ENCODE measurements at regions not wholly inside any gene's neighbourhood (a gene's known extent, or its start where the extent isn't known, plus 50 kb on each side); places are given as distances from the start of the nearest gene placed in this dataset.

GRCh38 chr2:204205082-204205481 is 268.5 kb downstream of the ICOS start:
- no peak overlapping the region for H3K27ac ChIP-seq
- no peak for DNase-seq
- H3K36me3 ChIP-seq: no peaks in the 10 kb centered on the region
- no peak overlapping the region for H3K4me3 ChIP-seq
- no peaks in the 10 kb centered on the region for H3K27me3 ChIP-seq
- TF ChIP-seq, protein P1, sequence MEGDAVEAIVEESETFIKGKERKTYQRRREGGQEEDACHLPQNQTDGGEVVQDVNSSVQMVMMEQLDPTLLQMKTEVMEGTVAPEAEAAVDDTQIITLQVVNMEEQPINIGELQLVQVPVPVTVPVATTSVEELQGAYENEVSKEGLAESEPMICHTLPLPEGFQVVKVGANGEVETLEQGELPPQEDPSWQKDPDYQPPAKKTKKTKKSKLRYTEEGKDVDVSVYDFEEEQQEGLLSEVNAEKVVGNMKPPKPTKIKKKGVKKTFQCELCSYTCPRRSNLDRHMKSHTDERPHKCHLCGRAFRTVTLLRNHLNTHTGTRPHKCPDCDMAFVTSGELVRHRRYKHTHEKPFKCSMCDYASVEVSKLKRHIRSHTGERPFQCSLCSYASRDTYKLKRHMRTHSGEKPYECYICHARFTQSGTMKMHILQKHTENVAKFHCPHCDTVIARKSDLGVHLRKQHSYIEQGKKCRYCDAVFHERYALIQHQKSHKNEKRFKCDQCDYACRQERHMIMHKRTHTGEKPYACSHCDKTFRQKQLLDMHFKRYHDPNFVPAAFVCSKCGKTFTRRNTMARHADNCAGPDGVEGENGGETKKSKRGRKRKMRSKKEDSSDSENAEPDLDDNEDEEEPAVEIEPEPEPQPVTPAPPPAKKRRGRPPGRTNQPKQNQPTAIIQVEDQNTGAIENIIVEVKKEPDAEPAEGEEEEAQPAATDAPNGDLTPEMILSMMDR (IDR thresholded peaks at IDR 0.05): no peak
- intact Hi-C loops (cut with DNase I): no loop called here
- H3K9me3 ChIP-seq: no peaks in the 10 kb centered on the region
- no peaks in the 10 kb centered on the region for H3K4me1 ChIP-seq
- no peak for ATAC-seq

- DNase-seq: no peak
- Histone ChIP-seq H3K27ac (no peak overlapping the region), H3K27me3 (no peaks in the 10 kb centered on the region), H3K4me1 (no peaks in the 10 kb centered on the region), H3K4me3 (no peak overlapping the region), H3K36me3 (no peaks in the 10 kb centered on the region), H3K9me3 (no peaks in the 10 kb centered on the region)
- TF ChIP-seq, protein P1 (IDR thresholded peaks at IDR 0.05): no peak
- no peak for ATAC-seq
- intact Hi-C loops (cut with DNase I): no loop called here
Measured at GRCh38 chr2:204205538-204205937, 269.0 kb downstream of the ICOS start.

GRCh38 chr2:204207866-204208265 is 271.3 kb downstream of the ICOS start:
- no peaks in the 10 kb centered on the region for H3K9me3 ChIP-seq
- H3K4me1 ChIP-seq: no peaks in the 10 kb centered on the region
- ATAC-seq (no peak), DNase-seq (peak in 1 of 4 donors; percentile 56)
- H3K4me3 ChIP-seq: no peak overlapping the region
- intact Hi-C loops (cut with DNase I): no loop called here
- no peaks in the 10 kb centered on the region for H3K27me3 ChIP-seq
- TF ChIP-seq, protein P1 (IDR thresholded peaks at IDR 0.05): no peak
- no peaks in the 10 kb centered on the region for H3K36me3 ChIP-seq
- no peak overlapping the region for H3K27ac ChIP-seq

DNA sequence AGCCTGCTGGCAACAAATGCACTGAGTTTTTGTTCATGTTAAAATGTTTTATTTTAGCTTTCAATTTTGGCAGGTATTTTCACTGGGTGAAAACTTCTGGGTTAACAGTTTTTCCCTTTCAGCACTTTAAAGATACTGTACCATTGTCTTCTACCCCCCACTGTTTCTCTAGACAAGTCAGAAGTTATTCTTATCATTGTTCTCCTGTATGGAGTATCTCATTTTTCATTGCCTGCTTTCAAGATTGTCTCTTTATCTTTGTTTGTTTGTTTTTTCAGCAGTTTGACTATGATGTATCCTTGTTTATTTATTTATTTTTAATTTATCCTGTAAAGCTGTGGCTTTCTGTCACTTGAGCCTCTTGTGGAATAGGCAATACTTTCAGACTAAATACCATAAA is 277.0 kb downstream of the ICOS start:
- H3K36me3 ChIP-seq: no peaks in the 10 kb centered on the region
- no peaks in the 10 kb centered on the region for H3K27me3 ChIP-seq
- intact Hi-C loops (cut with DNase I): no loop called here
- no peak overlapping the region for H3K4me3 ChIP-seq
- H3K27ac ChIP-seq: no peak overlapping the region
- TF ChIP-seq, protein P1 (IDR thresholded peaks at IDR 0.05): no peak
- DNase-seq: no peak
- ATAC-seq: no peak
- H3K9me3 ChIP-seq: peaks cover 0 to 18% of the 10 kb centered on the region in 2 donors
- no peaks in the 10 kb centered on the region for H3K4me1 ChIP-seq

DNA sequence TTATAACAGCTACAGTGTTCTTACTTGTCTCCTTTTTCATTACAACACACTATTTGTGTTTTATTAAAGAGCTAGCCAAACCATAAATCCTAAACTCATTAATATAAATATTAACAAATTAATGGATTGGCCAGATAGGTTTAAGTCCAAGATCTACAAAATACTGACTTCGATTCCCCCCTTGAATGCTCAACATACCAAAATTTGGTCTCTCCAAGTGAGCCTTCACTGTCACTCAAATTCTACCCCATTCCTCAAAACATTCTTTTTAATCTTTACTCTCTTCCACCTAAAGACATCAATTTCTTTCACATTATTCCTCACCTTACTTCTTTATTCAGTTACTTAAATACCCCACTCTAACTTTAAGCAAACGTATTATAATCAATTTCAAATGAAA is 281.5 kb downstream of the ICOS start:
- Histone ChIP-seq H3K9me3 (peaks cover 0 to 18% of the 10 kb centered on the region in 2 donors), H3K36me3 (no peaks in the 10 kb centered on the region), H3K27me3 (no peaks in the 10 kb centered on the region), H3K4me3 (no peak overlapping the region), H3K4me1 (no peaks in the 10 kb centered on the region), H3K27ac (no peak overlapping the region)
- intact Hi-C loops (cut with DNase I): no loop called here
- TF ChIP-seq, protein P1 (IDR thresholded peaks at IDR 0.05): no peak
- ATAC-seq (no peak), DNase-seq (no peak)
